ENCODE measurements at regions not wholly inside any gene's neighbourhood (a gene's known extent, or its start where the extent isn't known, plus 50 kb on each side); places are given as distances from the start of the nearest gene placed in this dataset.

DNA sequence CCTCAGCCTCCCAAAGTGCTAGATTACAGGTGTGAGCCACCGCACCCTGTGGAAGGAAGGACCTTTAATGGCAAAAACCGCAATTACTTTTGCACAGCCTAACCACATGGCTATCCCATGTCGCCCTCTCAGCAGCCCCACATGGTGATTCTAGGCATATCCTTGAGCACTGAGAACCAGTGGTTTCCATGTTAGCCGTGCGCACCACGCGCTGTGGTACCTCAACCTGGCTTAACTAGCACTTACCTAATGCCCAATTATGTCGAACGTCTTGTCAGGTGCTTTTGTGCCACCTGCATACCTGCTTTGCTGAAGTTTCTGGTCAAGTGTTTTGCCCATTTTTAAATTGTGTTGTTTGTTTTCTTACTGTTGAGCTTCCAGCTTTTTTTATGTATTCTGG, 697.9 kb downstream of the BRD1 start:
- H2AK5ac ChIP-seq (ENCODE audit: low read depth, low read length) = no peak overlapping the region
- H3K14ac ChIP-seq (replicated peaks; ENCODE audit: low read depth, low read length) = no peak overlapping the region
- POLR2A ChIA-PET (ENCODE audit: unreplicated experiment) = no interaction called here
- intact Hi-C loops (cut with micrococcal nuclease) (no loop called here), in situ Hi-C loops (cut with MboI; ENCODE audit: low sequenced_read_pairs) (no loop called here), dilution Hi-C loops (cut with HindIII; ENCODE audit: low sequenced_read_pairs, unreplicated experiment) (no loop called here)
- H3K4me3 ChIP-seq (ENCODE audit: insufficient read depth, low read depth, low read length) = no peak overlapping the region
- DNase-seq (no peak), ATAC-seq (ENCODE audit: low read depth) (no peak)
- H3K4ac ChIP-seq (ENCODE audit: low read depth, low read length) = no peak overlapping the region
- no peak overlapping the region for H3K23ac ChIP-seq (ENCODE audit: low read depth, low read length)
- TF ChIP-seq MAFK (IDR thresholded peaks at IDR 0.05; ENCODE audit: low read depth, low read length) (no peak), USF2 (IDR thresholded peaks at IDR 0.05; ENCODE audit: low read depth, low read length) (no peak), SMC3 (IDR thresholded peaks at IDR 0.05; ENCODE audit: low read depth, low read length) (no peak)
- H3K27ac ChIP-seq (ENCODE audit: insufficient read depth, low read length) = no peak overlapping the region
- no peaks in the 10 kb centered on the region for H3K4me1 ChIP-seq (ENCODE audit: control insufficient read depth, insufficient read depth, low read length)
- H3K9me1 ChIP-seq (ENCODE audit: insufficient read depth, low read length) = no peaks in the 10 kb centered on the region
- H2AFZ ChIP-seq (replicated peaks; ENCODE audit: low read length, poor library complexity) = no peak overlapping the region
- no peaks in the 10 kb centered on the region for H3K79me1 ChIP-seq (ENCODE audit: low read depth in 1 of 2, low read length in 2 of 2)
- CTCF ChIA-PET = no interaction called here
- H2AK9ac ChIP-seq (replicated peaks; ENCODE audit: low read depth, low read length, poor library complexity) = no peak overlapping the region
- no peak overlapping the region for H4K5ac ChIP-seq (ENCODE audit: low read depth, low read length)
- H2BK120ac ChIP-seq (ENCODE audit: low read depth, low read length) = no peak overlapping the region
- 57% methylated on average over 1 of the region's 9 CpGs; no CpG with 5 or more reads in 1 of the 2 experiments for WGBS, 2 experiments (ENCODE audit: extremely low coverage in 2 of 2, insufficient read length in 1 of 2)
- no peak overlapping the region for H2BK20ac ChIP-seq (ENCODE audit: low read depth, low read length)
- H3K18ac ChIP-seq (ENCODE audit: low read depth, low read length) = no peak overlapping the region
- no peaks in the 10 kb centered on the region for H4K20me1 ChIP-seq (ENCODE audit: insufficient read depth, low read length)
- H2BK15ac ChIP-seq (ENCODE audit: low read depth, low read length) = no peak overlapping the region
- no peak overlapping the region for H2BK5ac ChIP-seq (ENCODE audit: low read depth, low read length, poor library complexity, severe bottlenecking)
- H3K9me3 ChIP-seq (ENCODE audit: control insufficient read depth, insufficient read depth, low read length) = peaks cover 24% of the 10 kb centered on the region
- H3K9ac ChIP-seq (ENCODE audit: low read depth, low read length) = no peak overlapping the region
- no peak overlapping the region for H4K8ac ChIP-seq (ENCODE audit: low read depth in 2 of 2, low read length in 2 of 2)
- no peak overlapping the region for H3K4me2 ChIP-seq (ENCODE audit: low read depth, low read length)
- no peak overlapping the region for H4K91ac ChIP-seq (ENCODE audit: insufficient read depth, low read depth, low read length)
- no peaks in the 10 kb centered on the region for H3K36me3 ChIP-seq (ENCODE audit: control insufficient read depth, insufficient read depth, low read length)
- BruUV-seq (replicated peaks) = no TSS peak
- no peak overlapping the region for H3K56ac ChIP-seq (ENCODE audit: extremely low read depth, insufficient read depth, low read length)
- H3K27me3 ChIP-seq (ENCODE audit: control insufficient read depth, insufficient read depth, low read length) = no peaks in the 10 kb centered on the region

Measured in IMR-90 (cell line).